ENCODE measurements at regions not wholly inside any gene's neighbourhood (a gene's known extent, or its start where the extent isn't known, plus 50 kb on each side); places are given as distances from the start of the nearest gene placed in this dataset.

DNA sequence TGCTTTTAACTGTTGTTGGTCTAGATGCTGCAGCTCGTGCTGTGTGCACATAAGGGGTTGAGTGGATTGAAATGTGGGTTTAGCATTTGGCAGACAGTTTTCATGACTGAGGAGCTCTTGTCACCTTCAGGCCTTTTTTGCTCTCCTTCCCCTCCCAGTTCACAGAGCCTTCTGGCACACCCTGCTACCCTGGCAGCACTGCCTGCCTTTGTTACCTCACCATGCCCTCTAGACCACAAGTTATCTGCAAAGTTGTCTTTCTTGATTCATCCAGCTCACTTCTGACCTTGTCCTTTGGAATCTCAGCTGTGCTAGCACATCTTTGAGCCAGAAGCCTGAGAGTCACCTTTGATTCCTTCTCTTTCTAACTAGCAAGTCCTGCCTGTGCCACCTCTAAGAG lies 348.9 kb upstream of the ZFP64 start:
- TF ChIP-seq, protein P1, sequence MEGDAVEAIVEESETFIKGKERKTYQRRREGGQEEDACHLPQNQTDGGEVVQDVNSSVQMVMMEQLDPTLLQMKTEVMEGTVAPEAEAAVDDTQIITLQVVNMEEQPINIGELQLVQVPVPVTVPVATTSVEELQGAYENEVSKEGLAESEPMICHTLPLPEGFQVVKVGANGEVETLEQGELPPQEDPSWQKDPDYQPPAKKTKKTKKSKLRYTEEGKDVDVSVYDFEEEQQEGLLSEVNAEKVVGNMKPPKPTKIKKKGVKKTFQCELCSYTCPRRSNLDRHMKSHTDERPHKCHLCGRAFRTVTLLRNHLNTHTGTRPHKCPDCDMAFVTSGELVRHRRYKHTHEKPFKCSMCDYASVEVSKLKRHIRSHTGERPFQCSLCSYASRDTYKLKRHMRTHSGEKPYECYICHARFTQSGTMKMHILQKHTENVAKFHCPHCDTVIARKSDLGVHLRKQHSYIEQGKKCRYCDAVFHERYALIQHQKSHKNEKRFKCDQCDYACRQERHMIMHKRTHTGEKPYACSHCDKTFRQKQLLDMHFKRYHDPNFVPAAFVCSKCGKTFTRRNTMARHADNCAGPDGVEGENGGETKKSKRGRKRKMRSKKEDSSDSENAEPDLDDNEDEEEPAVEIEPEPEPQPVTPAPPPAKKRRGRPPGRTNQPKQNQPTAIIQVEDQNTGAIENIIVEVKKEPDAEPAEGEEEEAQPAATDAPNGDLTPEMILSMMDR (IDR thresholded peaks at IDR 0.05; ENCODE audit: low read length, missing control alignments), result no peak
- DNase-seq (ENCODE audit: low read depth), result no peak
- H3K4me3 ChIP-seq (replicated peaks; ENCODE audit: low read depth, low read length), result no peak overlapping the region

DNA sequence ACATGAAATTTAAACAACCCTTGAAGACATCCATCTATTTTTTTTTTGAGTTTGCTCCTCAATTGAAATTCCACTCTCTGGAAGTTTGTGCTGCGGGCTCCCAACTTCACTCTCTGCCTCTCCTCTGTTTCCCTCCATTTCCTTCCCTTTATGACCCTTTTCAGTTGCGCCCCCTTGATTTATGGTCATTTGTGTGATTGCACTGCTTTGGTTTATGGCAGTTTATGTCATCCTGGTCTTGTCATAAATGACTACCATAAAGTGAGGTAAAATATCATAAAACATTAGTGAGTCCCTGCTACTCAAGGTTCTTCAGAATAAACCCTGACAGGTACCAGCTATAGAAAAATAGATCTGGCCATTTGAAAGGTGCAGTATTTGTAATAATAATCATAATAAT lies 348.3 kb upstream of the ZFP64 start:
- no peak for DNase-seq (ENCODE audit: low read depth)
- no peak overlapping the region for H3K4me3 ChIP-seq (replicated peaks; ENCODE audit: low read depth, low read length)
- TF ChIP-seq, protein P1 (IDR thresholded peaks at IDR 0.05; ENCODE audit: low read length, missing control alignments), result no peak

DNA sequence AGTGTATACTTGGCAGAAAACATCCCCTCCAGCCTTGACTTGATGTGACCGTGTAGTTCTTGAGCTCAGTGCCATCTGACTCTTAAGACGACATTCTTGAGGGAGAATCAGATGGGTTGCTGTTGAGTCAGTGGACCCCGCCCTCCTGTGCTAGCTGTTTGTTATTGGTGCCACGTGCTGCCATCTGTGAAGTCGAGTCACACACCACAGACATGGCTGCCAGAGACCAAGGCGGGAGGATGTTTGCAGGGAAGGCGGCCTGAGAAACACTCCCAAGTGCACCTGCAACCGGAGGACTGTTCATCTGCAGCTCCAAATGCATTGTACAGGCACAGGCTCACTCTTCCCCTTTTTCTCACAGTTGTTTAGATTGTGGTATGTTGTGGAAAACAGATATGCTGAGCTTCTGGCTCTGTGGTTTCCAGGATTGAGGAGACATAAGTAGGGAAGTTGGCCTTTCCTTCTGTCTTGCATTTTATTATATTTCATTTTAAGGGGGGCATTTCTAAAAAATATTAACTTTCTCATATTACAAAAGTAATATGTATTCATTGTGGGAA lies 345.3 kb upstream of the ZFP64 start:
- no peak for DNase-seq (ENCODE audit: low read depth)
- TF ChIP-seq, protein P1 (IDR thresholded peaks at IDR 0.05; ENCODE audit: low read length, missing control alignments), result no peak
- no peak overlapping the region for H3K4me3 ChIP-seq (replicated peaks; ENCODE audit: low read depth, low read length)

DNA sequence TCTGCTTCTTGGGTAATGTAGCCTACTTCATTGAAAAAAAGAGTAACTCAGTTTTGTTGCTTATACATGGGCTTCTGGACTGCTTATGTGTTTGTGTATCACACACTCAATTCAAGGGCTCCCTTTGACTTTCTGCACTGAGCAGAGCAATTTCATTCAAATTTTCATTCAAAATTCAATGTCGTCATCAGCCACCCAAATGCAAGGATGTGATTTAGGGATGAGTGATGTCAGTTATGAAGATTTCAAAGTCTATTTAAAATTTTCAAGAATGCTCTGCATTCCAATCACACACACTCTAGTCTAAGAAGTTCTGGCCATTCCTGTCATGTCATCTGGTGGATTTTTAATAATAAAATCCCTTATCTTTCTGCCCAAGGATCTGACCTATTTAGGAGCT lies 344.5 kb upstream of the ZFP64 start:
- TF ChIP-seq, protein P1 (IDR thresholded peaks at IDR 0.05; ENCODE audit: low read length, missing control alignments), result no peak
- DNase-seq (ENCODE audit: low read depth), result no peak

DNA sequence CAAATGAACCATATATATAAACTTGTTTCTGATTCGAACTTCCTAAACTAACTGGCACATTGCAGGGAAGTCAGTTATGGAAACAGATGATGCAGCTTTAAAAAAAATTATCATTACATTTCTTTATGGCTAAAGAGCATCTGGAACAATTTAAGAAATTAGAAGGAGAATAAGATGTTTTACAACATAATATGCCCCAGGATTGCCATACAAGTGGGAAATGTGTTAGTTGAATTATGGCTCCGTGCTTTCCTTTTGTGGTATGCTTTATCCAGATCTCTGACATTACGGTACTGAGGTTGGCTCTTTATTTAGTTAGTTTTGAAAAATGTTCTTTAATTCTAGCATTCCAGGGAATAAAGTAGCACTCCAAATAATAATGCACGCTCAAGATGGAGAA lies 343.0 kb upstream of the ZFP64 start:
- no peak for DNase-seq (ENCODE audit: low read depth)
- H3K4me3 ChIP-seq (replicated peaks; ENCODE audit: low read depth, low read length), result no peak overlapping the region
- TF ChIP-seq, protein P1 (IDR thresholded peaks at IDR 0.05; ENCODE audit: low read length, missing control alignments), result no peak

More for the DNA sequence above, 344.5 kb upstream of the ZFP64 start:
- no peak overlapping the region for H3K4me3 ChIP-seq (replicated peaks; ENCODE audit: low read depth, low read length)

DNA sequence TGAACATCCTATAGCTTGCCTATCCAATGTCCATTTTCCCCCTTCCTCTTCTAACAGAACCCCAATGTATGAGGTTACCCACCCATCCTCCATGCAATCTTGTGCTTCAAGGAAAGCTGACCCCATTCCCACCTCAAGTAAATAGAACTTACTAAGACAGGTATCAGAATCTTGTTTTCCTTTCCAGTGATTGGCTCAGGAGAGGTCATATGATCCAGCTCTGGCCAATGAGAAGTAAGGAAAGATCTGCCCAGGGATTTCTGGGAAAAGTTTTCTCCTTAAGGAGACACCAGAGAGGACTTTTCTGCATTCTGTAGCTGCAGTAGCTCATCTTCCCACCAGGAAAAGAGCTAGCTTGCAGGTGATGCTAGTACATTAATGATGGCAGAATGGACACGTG lies 341.8 kb upstream of the ZFP64 start:
- DNase-seq (ENCODE audit: low read depth), result no peak
- no peak overlapping the region for H3K4me3 ChIP-seq (replicated peaks; ENCODE audit: low read depth, low read length)
- TF ChIP-seq, protein P1 (IDR thresholded peaks at IDR 0.05; ENCODE audit: low read length, missing control alignments), result no peak

DNA sequence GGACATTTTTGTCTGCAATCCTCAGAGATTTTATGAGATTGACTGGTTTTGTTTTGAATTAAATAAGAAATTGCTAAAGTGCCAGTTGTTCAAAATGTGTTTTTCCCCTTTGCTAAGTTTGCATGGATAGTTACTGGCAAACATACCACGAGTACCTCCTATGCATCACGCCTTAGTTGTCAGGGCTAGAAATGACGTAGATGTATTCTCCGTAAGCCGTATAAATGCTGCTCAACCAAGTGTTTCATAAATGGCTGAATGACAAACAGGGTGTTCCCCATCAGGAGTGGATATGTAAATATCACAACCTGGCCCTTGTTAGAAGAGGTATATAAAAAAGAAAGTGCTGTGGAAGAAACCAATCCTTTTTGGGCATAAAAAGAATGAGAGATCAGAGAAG lies 341.1 kb upstream of the ZFP64 start:
- no peak for DNase-seq (ENCODE audit: low read depth)
- H3K4me3 ChIP-seq (replicated peaks; ENCODE audit: low read depth, low read length), result no peak overlapping the region
- TF ChIP-seq, protein P1 (IDR thresholded peaks at IDR 0.05; ENCODE audit: low read length, missing control alignments), result no peak
